GM13976 (cell line): ENCODE measurements at regions not wholly inside any gene's neighbourhood (a gene's known extent, or its start where the extent isn't known, plus 50 kb on each side); places are given as distances from the start of the nearest gene placed in this dataset.
"Not testable (repeated sequence)": the region's sequence is repeated elsewhere in the genome, so short reads cannot be mapped to it uniquely, and the experiment has no call there.

ENCODE experiments used
- DNase-seq: peaks from one replicate; pipeline ENCODE4 v3.0.0; 2012; ENCODE audit warnings: low spot score
- in situ Hi-C: fragments of 300-500 bp; cut with MboI; formaldehyde crosslinking; loops from one replicate; pipeline ENCODE4 v1.12.0; 2022; ENCODE audit warnings: low sequenced_read_pairs, mixed read lengths, inconsistent platforms; ENCODE audit not compliant: unreplicated experiment
- TF ChIP-seq, protein P1 (sequence below): IDR thresholded peaks from 2 replicates; pipeline ENCODE4 v1.5.1; 2012; ENCODE audit warnings: borderline replicate concordance, mild to moderate bottlenecking; ENCODE audit not compliant: insufficient read depth; ENCODE audit errors: extremely low read depth, missing control alignments, control extremely low read depth

DNA sequence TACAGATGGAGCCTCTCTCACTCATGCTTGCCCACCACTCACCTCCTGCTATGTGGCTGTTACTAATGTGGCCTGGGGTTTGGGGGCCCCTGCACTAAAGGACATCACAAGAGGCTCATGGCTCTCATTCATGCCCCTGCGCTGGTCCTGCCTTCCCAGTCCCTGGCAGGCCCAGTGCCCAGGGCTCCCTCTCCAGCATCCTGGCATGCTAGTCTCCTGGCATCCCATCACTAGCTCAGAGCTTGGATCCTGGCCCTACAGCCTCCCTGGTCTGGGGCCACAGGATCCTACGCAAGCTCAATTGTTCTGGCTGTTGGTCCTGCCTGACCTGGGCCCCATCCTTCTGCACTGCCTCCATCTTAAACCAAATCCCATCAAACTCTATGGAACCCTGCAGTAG, 685.4 kb downstream of the PTPRU start:
- TF ChIP-seq, protein P1, sequence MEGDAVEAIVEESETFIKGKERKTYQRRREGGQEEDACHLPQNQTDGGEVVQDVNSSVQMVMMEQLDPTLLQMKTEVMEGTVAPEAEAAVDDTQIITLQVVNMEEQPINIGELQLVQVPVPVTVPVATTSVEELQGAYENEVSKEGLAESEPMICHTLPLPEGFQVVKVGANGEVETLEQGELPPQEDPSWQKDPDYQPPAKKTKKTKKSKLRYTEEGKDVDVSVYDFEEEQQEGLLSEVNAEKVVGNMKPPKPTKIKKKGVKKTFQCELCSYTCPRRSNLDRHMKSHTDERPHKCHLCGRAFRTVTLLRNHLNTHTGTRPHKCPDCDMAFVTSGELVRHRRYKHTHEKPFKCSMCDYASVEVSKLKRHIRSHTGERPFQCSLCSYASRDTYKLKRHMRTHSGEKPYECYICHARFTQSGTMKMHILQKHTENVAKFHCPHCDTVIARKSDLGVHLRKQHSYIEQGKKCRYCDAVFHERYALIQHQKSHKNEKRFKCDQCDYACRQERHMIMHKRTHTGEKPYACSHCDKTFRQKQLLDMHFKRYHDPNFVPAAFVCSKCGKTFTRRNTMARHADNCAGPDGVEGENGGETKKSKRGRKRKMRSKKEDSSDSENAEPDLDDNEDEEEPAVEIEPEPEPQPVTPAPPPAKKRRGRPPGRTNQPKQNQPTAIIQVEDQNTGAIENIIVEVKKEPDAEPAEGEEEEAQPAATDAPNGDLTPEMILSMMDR = no peak
- in situ Hi-C loops = no loop called here
- DNase-seq = no peak

DNA sequence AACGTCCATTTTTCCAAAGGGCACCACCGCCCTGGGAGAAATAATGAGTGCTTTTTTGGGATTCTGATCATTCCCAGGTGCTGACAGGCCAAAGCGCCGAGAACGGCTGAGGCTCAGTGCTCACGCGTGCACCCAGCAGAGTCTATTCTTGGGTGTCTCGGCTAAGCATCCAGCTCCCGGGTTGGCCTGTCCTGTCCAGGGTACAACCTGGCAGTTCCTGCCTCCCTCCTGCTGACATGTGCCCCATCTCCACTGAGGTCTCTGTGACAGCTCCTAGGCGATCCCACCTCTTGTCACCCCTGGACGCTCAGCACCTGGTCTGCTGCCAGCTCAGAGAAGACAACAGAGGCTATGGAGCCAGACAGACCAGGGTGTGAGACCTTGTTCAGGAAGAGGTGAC, 684.5 kb downstream of the PTPRU start:
- TF ChIP-seq, protein P1 = no peak
- DNase-seq = no peak
- in situ Hi-C loops = no loop called here

DNA sequence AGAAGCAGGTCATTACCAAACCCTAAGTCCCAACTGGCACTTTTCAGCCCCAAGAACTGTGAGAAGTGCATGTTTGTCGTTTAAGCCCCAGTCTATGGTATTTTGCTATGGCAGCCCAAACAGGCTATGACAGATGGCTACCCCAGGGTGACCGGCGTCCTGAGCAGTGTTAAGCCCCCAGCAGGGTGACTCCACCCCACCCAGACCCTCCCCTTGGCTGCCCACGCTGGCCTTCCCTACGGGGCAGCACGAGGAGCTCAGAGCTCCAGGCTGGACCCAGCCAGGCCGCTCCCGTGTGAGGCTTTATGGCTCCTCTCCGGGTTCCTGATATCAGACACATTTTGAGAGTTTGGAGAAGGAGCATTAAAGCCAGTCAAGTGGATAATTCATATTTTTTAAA, 684.0 kb downstream of the PTPRU start:
- DNase-seq = no peak
- in situ Hi-C loops = no loop called here
- TF ChIP-seq, protein P1 = no peak

DNA sequence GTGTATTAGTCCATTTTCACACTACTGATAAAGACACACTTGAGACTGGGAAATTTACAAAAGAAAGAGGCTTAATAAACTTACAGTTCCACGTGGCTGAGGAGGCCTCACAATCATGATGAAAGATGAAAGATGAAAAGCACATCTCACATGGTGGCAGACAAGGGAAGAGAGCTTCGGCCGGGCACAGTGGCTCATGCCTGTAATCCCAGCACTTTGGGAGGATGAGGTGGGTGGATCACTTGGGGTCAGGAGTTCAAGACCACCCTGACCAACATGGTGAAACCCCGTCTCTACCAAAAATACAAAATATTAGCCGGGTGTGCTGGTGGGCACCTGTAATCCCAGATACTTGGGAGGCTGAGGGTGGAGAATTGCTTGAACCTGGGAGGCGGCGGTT, 682.7 kb downstream of the PTPRU start:
- DNase-seq, in situ Hi-C loops: not testable (repeated sequence)

DNA sequence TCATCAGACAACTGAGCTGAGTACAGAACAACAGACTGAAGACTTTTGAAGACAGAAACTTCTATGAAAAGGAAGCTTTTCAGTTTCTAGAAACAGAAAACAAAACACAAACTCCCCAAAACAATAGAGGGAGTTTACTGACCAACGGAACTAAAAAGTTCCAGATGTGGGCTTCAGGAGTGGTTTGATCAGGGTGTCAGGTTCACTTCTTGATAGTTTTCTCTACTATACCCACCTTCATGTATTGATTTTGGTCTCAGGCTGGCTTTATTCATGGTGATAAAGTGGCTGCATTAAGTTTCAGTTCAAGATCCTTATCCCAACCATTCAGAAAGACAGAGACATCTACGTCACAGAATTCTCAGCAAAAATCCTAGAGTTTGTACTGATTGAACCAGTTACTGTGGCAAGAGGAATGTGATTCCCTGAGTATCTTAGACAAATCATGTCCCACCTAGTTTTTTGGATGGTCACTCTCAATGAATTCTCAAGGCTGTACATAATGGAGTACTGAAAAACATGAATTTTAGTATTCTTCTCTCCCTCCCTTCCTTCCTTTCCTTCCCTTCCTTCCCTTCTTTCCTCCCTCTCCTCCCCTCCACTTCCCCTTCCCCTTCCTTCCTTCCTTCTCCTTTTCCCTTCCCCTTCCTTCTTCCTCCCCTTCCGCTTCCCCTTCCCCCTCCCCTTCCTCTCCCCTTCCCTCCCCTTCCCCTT, 680.5 kb downstream of the PTPRU start:
- no peak for DNase-seq
- TF ChIP-seq, protein P1 = no peak
- in situ Hi-C loops = no loop called here

DNA sequence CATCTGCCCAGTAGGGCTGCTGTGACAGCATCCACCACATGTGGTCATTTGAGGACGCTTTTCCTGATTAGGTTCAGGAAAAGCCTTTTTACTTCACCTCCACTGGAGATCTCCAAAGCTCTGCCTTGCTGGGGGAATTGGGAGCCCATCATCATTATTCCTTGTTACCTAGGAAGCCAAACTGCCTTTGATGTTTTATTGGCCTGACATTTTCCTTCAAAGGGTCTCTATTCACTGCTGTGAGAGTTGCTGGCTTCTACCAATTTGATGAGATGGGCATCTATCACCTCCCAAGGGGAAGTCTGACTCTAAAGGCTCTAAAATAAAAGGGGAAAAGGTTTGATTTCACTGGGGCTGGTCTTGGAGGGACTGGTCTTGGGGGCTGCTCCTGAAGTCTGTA, 678.6 kb downstream of the PTPRU start:
- in situ Hi-C loops = no loop called here
- no peak for DNase-seq
- TF ChIP-seq, protein P1 = no peak

DNA sequence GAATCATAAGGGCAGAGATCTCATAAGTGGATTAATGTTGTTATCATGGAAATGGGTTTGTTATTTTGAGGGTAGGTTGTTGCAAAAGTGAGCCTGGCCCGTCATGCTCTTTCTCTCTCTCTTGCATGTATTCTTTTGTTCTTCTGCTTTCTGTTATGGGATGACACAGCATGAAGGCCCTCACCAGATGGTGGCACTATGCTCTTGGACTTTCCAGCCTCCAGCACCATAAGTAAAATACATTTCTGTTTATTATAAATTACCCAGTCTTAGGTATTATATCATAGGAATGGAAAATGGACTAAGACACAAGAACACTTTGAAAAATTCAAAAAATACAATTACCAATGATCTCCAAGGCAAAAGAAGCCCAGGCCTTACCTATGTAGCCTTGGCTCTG, 676.1 kb downstream of the PTPRU start:
- TF ChIP-seq, protein P1 = no peak
- in situ Hi-C loops = no loop called here
- no peak for DNase-seq
